BE2C (cell line): ENCODE measurements at regions not wholly inside any gene's neighbourhood (a gene's known extent, or its start where the extent isn't known, plus 50 kb on each side); places are given as distances from the start of the nearest gene placed in this dataset.

Source experiments
- DNase-seq: peaks from one replicate; pipeline ENCODE4 v3.0.0-alpha.2; 2020
- H3K27me3 ChIP-seq: fragments of 250-450 bp; sonication (Bioruptor Pico); 2 replicates; pipeline ENCODE4 v1.5.1; 2020; ENCODE audit warnings: mild to moderate bottlenecking
- H3K36me3 ChIP-seq: fragments of 250-450 bp; sonication (Bioruptor Pico); 2 replicates; pipeline ENCODE4 v1.5.1; 2020; ENCODE audit warnings: mild to moderate bottlenecking
- H3K4me1 ChIP-seq: fragments of 250-450 bp; sonication (Bioruptor Pico); 2 replicates; pipeline ENCODE4 v1.5.1; 2020
- H3K4me3 ChIP-seq: 2 replicates; pipeline ENCODE4 v1.5.1; 2011; ENCODE audit warnings: low read depth, low read length
- H3K9me3 ChIP-seq: fragments of 250-450 bp; sonication (Bioruptor Pico); 2 replicates; pipeline ENCODE4 v1.5.1; 2020
- TF ChIP-seq, protein P1 (sequence below): IDR thresholded peaks from 2 replicates; pipeline ENCODE4 v1.5.1; 2012; ENCODE audit warnings: mild to moderate bottlenecking, low read depth, low read length

GRCh38 chr1:218754477-218754876 is 409.3 kb downstream of the TGFB2 start:
- no peak for DNase-seq
- no peak overlapping the region for H3K4me3 ChIP-seq
- no peaks in the 10 kb centered on the region for H3K36me3 ChIP-seq
- H3K27me3 ChIP-seq: no peaks in the 10 kb centered on the region
- H3K4me1 ChIP-seq: no peaks in the 10 kb centered on the region
- H3K9me3 ChIP-seq: no peaks in the 10 kb centered on the region
- TF ChIP-seq, protein P1, sequence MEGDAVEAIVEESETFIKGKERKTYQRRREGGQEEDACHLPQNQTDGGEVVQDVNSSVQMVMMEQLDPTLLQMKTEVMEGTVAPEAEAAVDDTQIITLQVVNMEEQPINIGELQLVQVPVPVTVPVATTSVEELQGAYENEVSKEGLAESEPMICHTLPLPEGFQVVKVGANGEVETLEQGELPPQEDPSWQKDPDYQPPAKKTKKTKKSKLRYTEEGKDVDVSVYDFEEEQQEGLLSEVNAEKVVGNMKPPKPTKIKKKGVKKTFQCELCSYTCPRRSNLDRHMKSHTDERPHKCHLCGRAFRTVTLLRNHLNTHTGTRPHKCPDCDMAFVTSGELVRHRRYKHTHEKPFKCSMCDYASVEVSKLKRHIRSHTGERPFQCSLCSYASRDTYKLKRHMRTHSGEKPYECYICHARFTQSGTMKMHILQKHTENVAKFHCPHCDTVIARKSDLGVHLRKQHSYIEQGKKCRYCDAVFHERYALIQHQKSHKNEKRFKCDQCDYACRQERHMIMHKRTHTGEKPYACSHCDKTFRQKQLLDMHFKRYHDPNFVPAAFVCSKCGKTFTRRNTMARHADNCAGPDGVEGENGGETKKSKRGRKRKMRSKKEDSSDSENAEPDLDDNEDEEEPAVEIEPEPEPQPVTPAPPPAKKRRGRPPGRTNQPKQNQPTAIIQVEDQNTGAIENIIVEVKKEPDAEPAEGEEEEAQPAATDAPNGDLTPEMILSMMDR: no peak

GRCh38 chr1:218755128-218755527 is 410.0 kb downstream of the TGFB2 start:
- TF ChIP-seq, protein P1: no peak
- H3K9me3 ChIP-seq: no peaks in the 10 kb centered on the region
- no peak for DNase-seq
- no peaks in the 10 kb centered on the region for H3K36me3 ChIP-seq
- no peaks in the 10 kb centered on the region for H3K4me1 ChIP-seq
- no peak overlapping the region for H3K4me3 ChIP-seq
- H3K27me3 ChIP-seq: no peaks in the 10 kb centered on the region

DNA sequence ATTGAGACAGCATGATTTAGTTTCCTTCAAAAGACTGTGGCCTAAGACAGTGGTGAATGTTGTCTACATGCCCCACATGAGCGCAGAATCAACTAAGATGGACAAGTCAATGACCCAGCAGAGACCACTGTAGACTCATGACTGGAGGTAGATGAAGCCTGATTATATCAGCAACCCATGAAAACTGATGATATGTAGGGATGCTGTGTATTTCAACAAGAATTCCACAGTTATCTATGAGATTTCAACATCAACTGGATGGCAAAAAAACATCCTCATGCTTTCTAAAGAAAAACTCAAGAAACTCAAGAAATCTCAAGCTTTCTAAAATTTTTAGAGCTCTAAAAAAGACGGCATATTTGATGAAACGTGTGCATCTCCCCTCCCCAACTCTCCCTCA is 413.9 kb upstream of the LYPLAL1 start:
- DNase-seq: no peak
- no peak overlapping the region for H3K4me3 ChIP-seq
- no peaks in the 10 kb centered on the region for H3K36me3 ChIP-seq
- H3K27me3 ChIP-seq: no peaks in the 10 kb centered on the region; the same call in 1 of the 2 replicates
- TF ChIP-seq, protein P1: no peak
- no peaks in the 10 kb centered on the region for H3K4me1 ChIP-seq
- no peaks in the 10 kb centered on the region for H3K9me3 ChIP-seq

DNA sequence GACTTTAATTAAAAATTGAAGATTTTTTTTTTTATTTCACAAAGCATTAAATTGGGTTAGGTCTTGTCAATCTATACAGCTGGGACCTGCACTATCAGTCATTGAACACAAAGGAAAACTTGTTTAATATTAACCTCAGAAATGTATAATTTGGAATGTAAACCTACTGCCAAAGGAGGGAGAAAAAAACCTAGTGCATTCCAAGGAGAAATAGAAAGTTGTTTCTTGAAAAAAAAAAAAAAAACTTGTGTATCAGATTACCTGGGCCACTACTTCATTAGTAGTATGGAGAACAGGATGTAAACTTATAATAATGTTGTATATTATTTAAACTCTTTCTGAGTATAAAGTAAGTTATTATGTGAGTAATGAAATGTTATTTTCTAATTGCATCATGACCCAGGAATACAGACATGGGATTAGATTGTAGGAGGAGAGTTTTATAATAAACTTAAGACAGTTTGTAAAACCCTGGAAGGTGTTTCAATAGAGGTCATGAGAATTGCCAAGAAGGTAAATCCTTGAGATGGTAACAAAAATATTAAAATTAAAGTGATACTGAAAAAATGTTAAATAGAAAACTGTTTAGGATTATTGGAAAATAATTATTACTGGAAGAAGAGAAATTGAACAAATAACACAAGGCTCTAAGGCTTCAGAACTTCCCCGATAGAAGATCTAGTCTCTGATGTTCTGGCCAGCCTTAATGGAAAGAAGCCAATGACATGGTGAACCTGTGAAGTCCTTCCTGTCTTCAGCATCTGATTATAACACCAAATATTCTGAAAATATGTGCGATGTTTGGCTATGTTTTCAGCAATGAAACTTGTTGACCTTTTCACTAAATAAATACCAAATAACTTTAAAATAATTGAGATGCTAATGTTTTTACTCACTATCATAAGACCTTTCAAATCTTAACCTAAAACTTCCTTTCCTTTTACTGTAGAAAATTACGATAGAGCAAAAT is 412.8 kb upstream of the LYPLAL1 start:
- Histone ChIP-seq H3K36me3 (no peaks in the 10 kb centered on the region), H3K4me1 (no peaks in the 10 kb centered on the region), H3K4me3 (no peak overlapping the region), H3K27me3 (no peaks in the 10 kb centered on the region; the same call in 1 of the 2 replicates), H3K9me3 (no peaks in the 10 kb centered on the region)
- DNase-seq: no peak
- TF ChIP-seq, protein P1: no peak

DNA sequence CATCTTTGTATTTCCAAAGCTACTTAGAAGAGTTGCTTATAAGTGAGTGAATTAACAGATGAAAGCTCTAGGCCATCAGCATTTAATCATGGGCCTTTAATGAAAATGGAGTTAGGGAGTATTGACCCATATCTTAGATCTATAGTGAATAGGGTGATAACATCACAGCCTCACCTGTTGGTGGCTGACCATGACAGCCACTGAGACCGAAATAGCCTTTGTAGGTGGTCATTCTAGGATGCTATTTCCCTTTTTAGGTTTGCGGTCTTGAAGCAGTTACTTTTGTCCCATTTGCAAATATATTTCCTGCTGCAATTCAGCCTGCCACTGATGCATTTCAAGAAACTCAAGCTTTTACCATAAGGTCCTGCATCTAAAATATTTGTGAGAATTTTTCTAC is 410.1 kb upstream of the LYPLAL1 start:
- no peak overlapping the region for H3K4me3 ChIP-seq
- no peaks in the 10 kb centered on the region for H3K9me3 ChIP-seq
- H3K36me3 ChIP-seq: no peaks in the 10 kb centered on the region
- peaks cover 4% of the 10 kb centered on the region; the same call in 1 of the 2 replicates for H3K27me3 ChIP-seq
- TF ChIP-seq, protein P1: no peak
- H3K4me1 ChIP-seq: no peaks in the 10 kb centered on the region
- no peak for DNase-seq

- Histone ChIP-seq H3K36me3 (no peaks in the 10 kb centered on the region), H3K9me3 (no peaks in the 10 kb centered on the region), H3K27me3 (peaks cover 4% of the 10 kb centered on the region; the same call in 1 of the 2 replicates), H3K4me1 (no peaks in the 10 kb centered on the region), H3K4me3 (no peak overlapping the region)
- TF ChIP-seq, protein P1: no peak
- no peak for DNase-seq
These were observed 407.9 kb upstream of the LYPLAL1 start for GRCh38 chr1:218765753-218766152.
